IMR-90 (cell line): ENCODE measurements at regions not wholly inside any gene's neighbourhood (a gene's known extent, or its start where the extent isn't known, plus 50 kb on each side); places are given as distances from the start of the nearest gene placed in this dataset.

Source experiments
- CTCF ChIP-seq: conservative IDR thresholded peaks from 2 replicates; pipeline ENCODE4 v1.5.1; 2012; ENCODE audit warnings: mild to moderate bottlenecking, low read depth, low read length, improper control_type of control experiment
- RAD21 ChIP-seq: IDR thresholded peaks from 2 replicates; pipeline ENCODE4 v1.6.1; 2012; ENCODE audit warnings: low read length, improper control_type of control experiment
- RCOR1 ChIP-seq: IDR thresholded peaks from 2 replicates; pipeline ENCODE4 v1.6.1; 2012; ENCODE audit warnings: mild to moderate bottlenecking, low read length, improper control_type of control experiment; ENCODE audit not compliant: insufficient replicate concordance
- USF2 ChIP-seq: fragments of 150-350 bp; IDR thresholded peaks from 2 replicates; pipeline ENCODE4 v1.6.1; 2017; ENCODE audit warnings: mild to moderate bottlenecking, antibody characterized with exemption, low read length, low read depth

GRCh38 chr13:37360556-37360955 is 238.0 kb downstream of the POSTN start:
- no peak for TF ChIP-seq RAD21
- no peak for TF ChIP-seq CTCF
- no peak for TF ChIP-seq RCOR1
- no peak for TF ChIP-seq USF2
